Osteoblast (primary cell): ENCODE measurements at regions not wholly inside any gene's neighbourhood (a gene's known extent, or its start where the extent isn't known, plus 50 kb on each side); places are given as distances from the start of the nearest gene placed in this dataset.

ENCODE experiments used
- DNase-seq: peaks from one replicate; pipeline ENCODE4 v3.0.0; 2011; ENCODE audit warnings: low spot score, mixed read lengths; ENCODE audit not compliant: insufficient read length; ENCODE audit errors: missing footprints
- H2AFZ ChIP-seq: 2 replicates; pipeline ENCODE4 v1.6.0; 2011; ENCODE audit warnings: mild to moderate bottlenecking, low read length
- H3K27ac ChIP-seq: 2 replicates; pipeline ENCODE4 v1.5.1; 2011; ENCODE audit warnings: mild to moderate bottlenecking, low read depth, low read length, moderate library complexity
- H3K27me3 ChIP-seq: 2 replicates; pipeline ENCODE4 v1.6.0; 2012; ENCODE audit warnings: mild to moderate bottlenecking, control low read depth, inconsistent platforms, low read length, moderate library complexity; ENCODE audit not compliant: insufficient read depth
- H3K36me3 ChIP-seq: 2 replicates; pipeline ENCODE4 v1.5.1; 2011; ENCODE audit warnings: mild to moderate bottlenecking, low read length, control low read depth, moderate library complexity; ENCODE audit not compliant: insufficient read depth
- H3K4me1 ChIP-seq: 2 replicates; pipeline ENCODE4 v1.5.1; 2011; ENCODE audit warnings: mild to moderate bottlenecking, low read length, control low read depth, moderate library complexity; ENCODE audit not compliant: insufficient read depth
- H3K4me2 ChIP-seq: 2 replicates; pipeline ENCODE4 v1.6.0; 2011; ENCODE audit warnings: mild to moderate bottlenecking, low read length; ENCODE audit not compliant: insufficient read depth
- H3K4me3 ChIP-seq: fragments of 200-600 bp; sonication (generic); 3 replicates; pipeline ENCODE4 v1.5.1; 2012; ENCODE audit warnings: mild to moderate bottlenecking, low read length, inconsistent platforms; ENCODE audit not compliant: insufficient read depth
- H3K79me2 ChIP-seq: 2 replicates; pipeline ENCODE4 v1.6.0; 2012; ENCODE audit warnings: mild to moderate bottlenecking, low read length, control low read depth, inconsistent platforms; ENCODE audit not compliant: insufficient read depth
- H3K9me3 ChIP-seq: 2 replicates; pipeline ENCODE4 v1.5.1; 2011; ENCODE audit warnings: low read depth, low read length, control low read depth
- H4K20me1 ChIP-seq: 2 replicates; pipeline ENCODE4 v1.6.0; 2012; ENCODE audit warnings: mild to moderate bottlenecking, low read length, control low read depth; ENCODE audit not compliant: insufficient read depth
- TF ChIP-seq, protein P1 (sequence below): IDR thresholded peaks from 2 replicates; pipeline ENCODE4 v1.5.1; 2011; ENCODE audit warnings: mild to moderate bottlenecking, low read depth, low read length, moderate library complexity; ENCODE audit errors: extremely low read depth

DNA sequence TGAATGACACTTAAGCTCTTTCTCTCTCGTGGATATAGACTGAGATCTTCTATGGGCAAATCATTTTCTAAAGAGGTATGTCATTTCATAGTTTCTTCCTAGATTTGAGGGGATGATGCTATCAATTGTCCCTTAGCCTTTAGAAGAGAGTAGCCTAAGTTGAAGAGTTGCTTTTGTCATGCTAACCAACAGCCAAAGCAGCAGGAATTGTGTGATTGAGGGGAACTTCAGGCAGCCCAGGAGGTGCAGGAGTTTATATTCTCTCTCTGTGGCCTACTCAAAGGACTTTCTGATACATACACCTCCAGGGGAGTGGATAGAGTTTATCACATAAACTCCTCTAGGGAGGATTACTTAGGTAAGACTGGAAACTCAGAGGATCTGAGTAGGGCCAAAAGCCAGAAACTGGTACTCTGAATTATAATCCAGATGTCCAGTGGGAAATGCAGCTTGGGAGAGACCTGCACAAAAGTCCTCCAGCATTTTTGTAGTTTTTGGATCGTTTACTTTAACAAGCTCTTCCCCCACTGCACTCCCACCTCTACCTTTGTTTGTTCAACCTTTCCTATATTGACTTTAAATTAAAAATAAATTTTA, 150.7 kb upstream of the CCDC68 start:
- Histone ChIP-seq H3K27ac (no peak overlapping the region), H3K4me2 (no peak overlapping the region), H3K4me3 (no peak overlapping the region), H3K9me3 (no peaks in the 10 kb centered on the region), H3K4me1 (peaks cover 2% of the 10 kb centered on the region), H4K20me1 (no peaks in the 10 kb centered on the region), H2AFZ (no peak overlapping the region), H3K36me3 (no peaks in the 10 kb centered on the region), H3K79me2 (no peaks in the 10 kb centered on the region), H3K27me3 (no peaks in the 10 kb centered on the region)
- TF ChIP-seq, protein P1, sequence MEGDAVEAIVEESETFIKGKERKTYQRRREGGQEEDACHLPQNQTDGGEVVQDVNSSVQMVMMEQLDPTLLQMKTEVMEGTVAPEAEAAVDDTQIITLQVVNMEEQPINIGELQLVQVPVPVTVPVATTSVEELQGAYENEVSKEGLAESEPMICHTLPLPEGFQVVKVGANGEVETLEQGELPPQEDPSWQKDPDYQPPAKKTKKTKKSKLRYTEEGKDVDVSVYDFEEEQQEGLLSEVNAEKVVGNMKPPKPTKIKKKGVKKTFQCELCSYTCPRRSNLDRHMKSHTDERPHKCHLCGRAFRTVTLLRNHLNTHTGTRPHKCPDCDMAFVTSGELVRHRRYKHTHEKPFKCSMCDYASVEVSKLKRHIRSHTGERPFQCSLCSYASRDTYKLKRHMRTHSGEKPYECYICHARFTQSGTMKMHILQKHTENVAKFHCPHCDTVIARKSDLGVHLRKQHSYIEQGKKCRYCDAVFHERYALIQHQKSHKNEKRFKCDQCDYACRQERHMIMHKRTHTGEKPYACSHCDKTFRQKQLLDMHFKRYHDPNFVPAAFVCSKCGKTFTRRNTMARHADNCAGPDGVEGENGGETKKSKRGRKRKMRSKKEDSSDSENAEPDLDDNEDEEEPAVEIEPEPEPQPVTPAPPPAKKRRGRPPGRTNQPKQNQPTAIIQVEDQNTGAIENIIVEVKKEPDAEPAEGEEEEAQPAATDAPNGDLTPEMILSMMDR: no peak
- DNase-seq: no peak

DNA sequence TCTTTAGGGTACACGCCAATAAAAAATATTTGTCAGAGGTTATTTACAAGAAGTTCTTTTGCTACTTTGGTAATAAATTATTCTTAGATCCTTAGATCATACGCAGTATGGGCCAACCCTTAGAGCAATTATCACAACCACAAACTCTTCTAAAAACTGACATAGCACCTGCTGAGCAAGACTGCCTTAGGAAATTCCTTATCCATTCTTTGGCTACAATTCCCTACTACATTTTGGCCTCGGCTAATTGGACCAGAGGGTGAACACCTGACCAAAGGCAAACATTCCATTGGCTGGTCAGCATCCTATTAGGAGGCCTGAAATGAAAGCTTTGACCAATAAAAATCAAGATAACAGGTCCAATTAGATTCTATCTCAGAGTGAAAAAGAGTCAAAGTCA, 147.6 kb upstream of the CCDC68 start:
- no peaks in the 10 kb centered on the region for H4K20me1 ChIP-seq
- no peak for DNase-seq
- TF ChIP-seq, protein P1: no peak

DNA sequence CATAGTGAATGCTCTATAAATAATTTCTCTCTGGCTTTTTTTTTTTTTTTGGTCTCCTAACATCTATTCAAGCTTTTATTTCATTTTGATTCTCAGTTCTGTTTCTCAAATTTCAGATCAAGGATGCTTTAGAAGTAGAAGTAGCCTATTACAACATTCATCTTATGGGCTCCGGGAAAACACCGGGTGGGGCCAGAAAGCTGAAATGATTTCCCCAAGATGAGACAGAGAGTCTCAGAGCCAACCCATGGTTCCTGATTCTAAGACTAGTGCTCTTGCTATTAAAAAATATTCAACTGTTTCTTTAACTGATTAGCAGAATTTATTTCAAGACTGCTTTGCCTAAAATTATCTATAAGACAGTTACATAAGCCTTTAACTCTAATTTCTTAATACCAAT, 147.2 kb upstream of the CCDC68 start:
- no peaks in the 10 kb centered on the region for H3K27me3 ChIP-seq
- TF ChIP-seq, protein P1: no peak
- no peak overlapping the region for H3K4me2 ChIP-seq
- no peak overlapping the region for H2AFZ ChIP-seq
- H3K27ac ChIP-seq: no peak overlapping the region
- no peaks in the 10 kb centered on the region for H4K20me1 ChIP-seq
- no peak overlapping the region for H3K4me3 ChIP-seq
- DNase-seq: no peak
- H3K36me3 ChIP-seq: no peaks in the 10 kb centered on the region
- no peaks in the 10 kb centered on the region for H3K9me3 ChIP-seq
- peaks cover 5% of the 10 kb centered on the region for H3K4me1 ChIP-seq
- H3K79me2 ChIP-seq: no peaks in the 10 kb centered on the region

More for the DNA sequence above, 147.6 kb upstream of the CCDC68 start:
- Histone ChIP-seq H3K4me2 (no peak overlapping the region), H3K27ac (no peak overlapping the region), H3K36me3 (no peaks in the 10 kb centered on the region), H3K9me3 (no peaks in the 10 kb centered on the region), H3K4me1 (peaks cover 2% of the 10 kb centered on the region), H3K27me3 (no peaks in the 10 kb centered on the region), H2AFZ (no peak overlapping the region), H3K79me2 (no peaks in the 10 kb centered on the region), H3K4me3 (no peak overlapping the region)

DNA sequence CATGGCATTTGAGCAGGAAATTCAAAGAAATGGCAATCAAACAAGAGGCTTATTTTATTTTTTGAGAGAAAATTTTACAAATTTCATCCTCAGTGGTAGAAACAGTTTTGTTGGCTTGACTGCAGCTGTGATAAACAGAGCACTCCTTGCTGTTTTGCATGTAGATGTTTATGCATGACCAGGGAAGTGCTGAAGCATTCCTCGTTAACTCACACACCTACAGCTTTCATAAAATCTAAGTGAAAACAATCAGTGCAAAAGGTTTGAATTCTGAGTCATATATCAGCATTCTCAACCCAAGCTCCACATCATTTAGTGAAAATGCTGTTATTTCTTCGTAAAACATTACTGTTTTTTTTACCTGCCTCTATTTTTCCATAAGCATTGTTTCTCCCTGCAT, 146.6 kb upstream of the CCDC68 start:
- H3K36me3 ChIP-seq: no peaks in the 10 kb centered on the region
- no peak overlapping the region for H3K4me2 ChIP-seq
- H4K20me1 ChIP-seq: no peaks in the 10 kb centered on the region
- no peaks in the 10 kb centered on the region for H3K79me2 ChIP-seq
- H3K9me3 ChIP-seq: no peaks in the 10 kb centered on the region
- TF ChIP-seq, protein P1: no peak
- H3K27ac ChIP-seq: no peak overlapping the region
- no peak for DNase-seq
- H3K27me3 ChIP-seq: no peaks in the 10 kb centered on the region
- H2AFZ ChIP-seq: no peak overlapping the region
- peaks cover 11% of the 10 kb centered on the region for H3K4me1 ChIP-seq
- no peak overlapping the region for H3K4me3 ChIP-seq
